ENCODE measurements at regions not wholly inside any gene's neighbourhood (a gene's known extent, or its start where the extent isn't known, plus 50 kb on each side); places are given as distances from the start of the nearest gene placed in this dataset.

DNA sequence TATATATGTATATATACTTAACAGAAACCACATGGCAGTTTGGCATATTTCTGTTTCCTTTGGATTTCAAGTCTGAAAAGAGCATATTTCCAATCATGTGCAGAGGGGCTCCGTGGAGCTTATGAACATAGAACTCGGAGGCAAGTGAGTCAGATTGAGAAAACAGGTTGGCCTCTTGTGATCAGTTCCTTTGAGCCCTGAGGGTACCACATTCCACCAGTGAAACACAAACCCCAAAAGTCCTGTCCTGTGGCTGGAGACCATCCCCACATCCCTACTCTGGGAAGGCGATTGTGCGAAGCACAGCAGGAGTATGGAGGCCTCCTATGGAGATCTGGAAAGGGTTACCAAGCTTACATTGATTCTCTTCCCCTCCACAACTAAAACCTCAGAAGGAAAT is 196.7 kb upstream of the TMEM72 start:
- H3K27me3 ChIP-seq (ENCODE audit: control insufficient read depth in 2 of 2, insufficient read depth in 2 of 2, low read length in 2 of 2): peaks cover 0 to 5% of the 10 kb centered on the region in 2 experiments; a peak in 3 of 5 replicates
- H3K9me3 ChIP-seq (replicated peaks; ENCODE audit: control insufficient read depth, insufficient read depth, low read depth, low read length): no peaks in the 10 kb centered on the region
- FAIRE-seq (no peak), ATAC-seq (no peak), DNase-seq (ENCODE audit: extremely low read depth in 1 of 4, low spot score in 3 of 4) (no peak)
- no peak overlapping the region for H3K4me3 ChIP-seq
- H3K4me2 ChIP-seq (ENCODE audit: insufficient read depth, low read length): no peak overlapping the region
- H3K9ac ChIP-seq (ENCODE audit: insufficient read depth in 1 of 2, low read depth in 2 of 2, low read length in 2 of 2): no peak overlapping the region
- H3K27ac ChIP-seq (ENCODE audit: extremely low read depth, low read depth, low read length): no peak overlapping the region
- no peaks in the 10 kb centered on the region for H3K9me1 ChIP-seq (ENCODE audit: control insufficient read depth, insufficient read depth, low read length)
- CTCF ChIA-PET (ENCODE audit: low intra/inter-chr PET ratio): no interaction called here
- intact Hi-C loops (cut with micrococcal nuclease): no loop called here
- H3K4me1 ChIP-seq (replicated peaks in 1 of 2; ENCODE audit: control insufficient read depth in 2 of 2, insufficient read depth in 2 of 2, low read length in 2 of 2): no peaks in the 10 kb centered on the region
- TF ChIP-seq, protein P1, sequence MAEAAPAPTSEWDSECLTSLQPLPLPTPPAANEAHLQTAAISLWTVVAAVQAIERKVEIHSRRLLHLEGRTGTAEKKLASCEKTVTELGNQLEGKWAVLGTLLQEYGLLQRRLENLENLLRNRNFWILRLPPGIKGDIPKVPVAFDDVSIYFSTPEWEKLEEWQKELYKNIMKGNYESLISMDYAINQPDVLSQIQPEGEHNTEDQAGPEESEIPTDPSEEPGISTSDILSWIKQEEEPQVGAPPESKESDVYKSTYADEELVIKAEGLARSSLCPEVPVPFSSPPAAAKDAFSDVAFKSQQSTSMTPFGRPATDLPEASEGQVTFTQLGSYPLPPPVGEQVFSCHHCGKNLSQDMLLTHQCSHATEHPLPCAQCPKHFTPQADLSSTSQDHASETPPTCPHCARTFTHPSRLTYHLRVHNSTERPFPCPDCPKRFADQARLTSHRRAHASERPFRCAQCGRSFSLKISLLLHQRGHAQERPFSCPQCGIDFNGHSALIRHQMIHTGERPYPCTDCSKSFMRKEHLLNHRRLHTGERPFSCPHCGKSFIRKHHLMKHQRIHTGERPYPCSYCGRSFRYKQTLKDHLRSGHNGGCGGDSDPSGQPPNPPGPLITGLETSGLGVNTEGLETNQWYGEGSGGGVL (CRISPR knock-in tag; IDR thresholded peaks at IDR 0.05): no peak
- TF ChIP-seq ZZZ3 (IDR thresholded peaks at IDR 0.05) (no peak), RBFOX2 (IDR thresholded peaks at IDR 0.05; ENCODE audit: low read depth, low read length) (no peak)
- TF ChIP-seq, protein P2, sequence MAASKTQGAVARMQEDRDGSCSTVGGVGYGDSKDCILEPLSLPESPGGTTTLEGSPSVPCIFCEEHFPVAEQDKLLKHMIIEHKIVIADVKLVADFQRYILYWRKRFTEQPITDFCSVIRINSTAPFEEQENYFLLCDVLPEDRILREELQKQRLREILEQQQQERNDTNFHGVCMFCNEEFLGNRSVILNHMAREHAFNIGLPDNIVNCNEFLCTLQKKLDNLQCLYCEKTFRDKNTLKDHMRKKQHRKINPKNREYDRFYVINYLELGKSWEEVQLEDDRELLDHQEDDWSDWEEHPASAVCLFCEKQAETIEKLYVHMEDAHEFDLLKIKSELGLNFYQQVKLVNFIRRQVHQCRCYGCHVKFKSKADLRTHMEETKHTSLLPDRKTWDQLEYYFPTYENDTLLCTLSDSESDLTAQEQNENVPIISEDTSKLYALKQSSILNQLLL (CRISPR knock-in tag; IDR thresholded peaks at IDR 0.05; ENCODE audit: borderline replicate concordance): no peak
- H3K36me3 ChIP-seq (ENCODE audit: control insufficient read depth, insufficient read depth, low read length): no peaks in the 10 kb centered on the region
- in situ Hi-C loops (cut with MboI): no loop called here
- BruUV-seq (replicated peaks): no TSS peak
- 0 out of 2 replicates have a peak, but pooled peaks cover 4% of the 10 kb centered on the region for H4K20me1 ChIP-seq (replicated peaks; ENCODE audit: control insufficient read depth, insufficient read depth, low read length)
- POLR2A ChIA-PET: no interaction called here
- no peaks in the 10 kb centered on the region for H3K79me2 ChIP-seq (ENCODE audit: control insufficient read depth, insufficient read depth, low read length)
- no peak overlapping the region for H2AFZ ChIP-seq (ENCODE audit: low read depth, low read length)
- 2% methylated on average over 4 of the region's 4 CpGs for whole genome bisulfite sequencing (ENCODE audit: insufficient coverage, low coverage, missing lambda C conversion rate)

Measured in K562 (cell line).